ENCODE measurements at regions not wholly inside any gene's neighbourhood (a gene's known extent, or its start where the extent isn't known, plus 50 kb on each side); places are given as distances from the start of the nearest gene placed in this dataset.

GRCh38 chr6:91802431-91802830, 1215.6 kb upstream of the MAP3K7 start:
- Histone ChIP-seq H3K23me2 (ENCODE audit: insufficient read length, low read depth, low read length, poor library complexity, severe bottlenecking) (no peaks in the 10 kb centered on the region), H3K79me2 (ENCODE audit: insufficient read depth, low read length) (no peaks in the 10 kb centered on the region), H3K27ac (ENCODE audit: insufficient read length, low read depth, low read length) (no peak overlapping the region), H3K27me3 (ENCODE audit: insufficient read depth, low read length) (no peaks in the 10 kb centered on the region), H4K20me1 (ENCODE audit: control insufficient read depth, insufficient read depth, insufficient read length) (no peaks in the 10 kb centered on the region), H4K91ac (ENCODE audit: insufficient read length, low read depth, low read length) (no peak overlapping the region), H2BK20ac (ENCODE audit: low read depth, low read length, poor library complexity, severe bottlenecking) (no peak overlapping the region), H2BK12ac (ENCODE audit: insufficient read length, low read depth, low read length) (no peak overlapping the region), H3K79me1 (ENCODE audit: insufficient read depth, low read depth, low read length, poor library complexity, severe bottlenecking) (no peaks in the 10 kb centered on the region), H4K8ac (replicated peaks; ENCODE audit: insufficient read length, low read depth, low read length) (no peak overlapping the region), H3K23ac (ENCODE audit: insufficient read length, low read depth, low read length) (no peak overlapping the region), H3K4ac (ENCODE audit: low read depth, low read length) (no peak overlapping the region), H2BK120ac (ENCODE audit: low read depth, low read length, poor library complexity, severe bottlenecking) (no peak overlapping the region), H4K5ac (ENCODE audit: insufficient read length, low read depth, low read length) (no peak overlapping the region), H2BK15ac (ENCODE audit: low read depth, low read length) (no peak overlapping the region), H2BK5ac (ENCODE audit: insufficient read length, low read length) (no peak overlapping the region), H3K4me2 (ENCODE audit: insufficient read depth, insufficient read length, low read length) (no peak overlapping the region), H3K14ac (ENCODE audit: insufficient read depth, low read length) (no peak overlapping the region), H2AFZ (ENCODE audit: low read length) (no peak overlapping the region), H3K56ac (ENCODE audit: insufficient read length, low read depth, low read length) (no peak overlapping the region), H3T11ph (ENCODE audit: low read length) (no peak overlapping the region), H3K9ac (ENCODE audit: extremely low read depth, insufficient read length, low read length) (no peak overlapping the region), H2AK5ac (ENCODE audit: insufficient read length, low read length) (no peak overlapping the region), H3K18ac (ENCODE audit: insufficient read length, low read depth, low read length) (no peak overlapping the region), H3K9me3 (ENCODE audit: control insufficient read depth, low read depth, low read length) (no peaks in the 10 kb centered on the region), H3K4me1 (ENCODE audit: insufficient read depth, low read length) (no peaks in the 10 kb centered on the region)
- H3K27ac Mint-ChIP-seq, result no peak overlapping the region; a peak in 1 of 7 replicates
- H3K4me3 Mint-ChIP-seq, result no peak overlapping the region
- peaks cover 6 to 7% of the 10 kb centered on the region in 2 experiments for H3K4me1 Mint-ChIP-seq
- TF ChIP-seq CTCF (conservative IDR thresholded peaks at IDR 0.05), result no peak
- no CpG with 5 or more reads among the region's 1 CpG for WGBS (ENCODE audit: extremely low coverage, insufficient read length, low lambda C conversion rate)
- no peak for DNase-seq
- H3K36me3 Mint-ChIP-seq (ENCODE audit: insufficient read depth in 1 of 3, low read depth in 3 of 3), result no peaks in the 10 kb centered on the region; a peak in 1 of 7 replicates
- no peaks in the 10 kb centered on the region for H3K27me3 Mint-ChIP-seq (ENCODE audit: low read depth)
- peaks cover 0 to 3% of the 10 kb centered on the region in 2 experiments; a peak in 1 of 5 replicates for H3K9me3 Mint-ChIP-seq

Data from H9 (cell line).